ENCODE measurements at regions not wholly inside any gene's neighbourhood (a gene's known extent, or its start where the extent isn't known, plus 50 kb on each side); places are given as distances from the start of the nearest gene placed in this dataset.
"Not testable (repeated sequence)": the region's sequence is repeated elsewhere in the genome, so short reads cannot be mapped to it uniquely, and the experiment has no call there.

DNA sequence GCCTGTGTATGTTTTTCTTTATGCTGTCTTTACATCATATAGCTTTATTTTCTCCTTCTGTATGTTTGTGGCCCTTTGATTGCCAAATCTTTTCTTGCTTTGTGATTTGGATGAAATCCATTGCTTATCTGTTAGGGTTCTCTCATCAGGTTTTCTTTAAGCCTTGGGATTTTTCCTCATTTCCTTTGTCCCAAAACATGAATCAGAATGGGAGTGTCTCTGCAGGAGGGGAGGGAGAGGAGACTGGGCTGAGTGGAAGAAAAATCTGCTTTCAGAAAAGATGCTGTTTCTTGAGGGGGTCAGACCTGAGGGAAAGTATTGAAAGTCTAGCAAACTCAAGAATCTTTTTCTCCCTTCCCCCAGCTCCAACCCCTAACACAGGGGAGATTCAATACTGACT lies 758.0 kb upstream of the MMS22L start:
- no peak for DNase-seq

GRCh38 chr6:98041921-98042320 lies 758.9 kb upstream of the MMS22L start:
- DNase-seq: no peak

DNA sequence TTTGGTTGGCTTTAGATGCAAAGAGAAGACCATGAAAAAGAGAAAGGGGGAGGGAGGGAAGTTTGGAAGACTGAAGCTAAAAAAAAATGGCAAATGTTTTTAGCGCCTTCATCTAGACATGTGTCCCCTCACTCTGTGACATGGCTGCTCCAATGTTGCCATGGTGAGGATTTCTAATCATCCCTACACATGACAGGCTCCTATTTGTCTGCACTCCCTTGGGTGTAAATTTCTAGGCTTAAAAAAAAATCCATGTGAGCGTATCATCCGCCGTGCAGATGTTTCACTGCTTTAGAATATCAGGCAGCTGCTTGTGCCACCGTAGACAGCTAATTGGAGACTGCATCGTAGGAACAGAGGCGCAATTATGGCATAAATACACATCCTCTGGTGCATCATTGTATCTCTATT lies 761.1 kb upstream of the MMS22L start:
- no peak for DNase-seq

GRCh38 chr6:98044791-98045470 lies 761.9 kb upstream of the MMS22L start:
- DNase-seq: no peak

GRCh38 chr6:98047164-98047563 lies 764.1 kb upstream of the MMS22L start:
- DNase-seq: no peak

- DNase-seq: no peak
Observed at GRCh38 chr6:98047871-98048270, 764.9 kb upstream of the MMS22L start.

DNA sequence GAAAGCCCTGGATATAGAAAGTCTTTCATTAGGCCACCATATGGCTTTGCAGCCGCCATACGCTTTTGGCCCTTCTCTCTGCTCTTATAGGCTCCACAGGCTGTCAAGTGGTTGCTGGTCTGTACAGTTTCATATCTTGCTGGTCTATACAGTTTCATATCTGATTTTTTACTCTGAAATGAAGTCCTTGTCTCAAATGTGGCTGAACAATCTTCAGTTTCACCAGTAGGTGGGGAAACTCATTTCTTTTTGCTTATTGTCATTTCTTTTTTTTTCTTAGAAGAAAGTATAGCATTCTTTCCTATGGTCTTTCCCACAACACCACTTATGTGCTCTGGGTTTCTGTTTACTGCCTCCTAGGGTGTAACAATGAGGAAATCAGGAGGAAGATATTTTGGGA lies 771.4 kb upstream of the MMS22L start:
- no peak for DNase-seq

- no peak for DNase-seq
Observed at GRCh38 chr6:98056955-98057354, 773.9 kb upstream of the MMS22L start.

GRCh38 chr6:98067375-98067774 lies 767.0 kb upstream of the POU3F2 start:
- no peak for DNase-seq

DNA sequence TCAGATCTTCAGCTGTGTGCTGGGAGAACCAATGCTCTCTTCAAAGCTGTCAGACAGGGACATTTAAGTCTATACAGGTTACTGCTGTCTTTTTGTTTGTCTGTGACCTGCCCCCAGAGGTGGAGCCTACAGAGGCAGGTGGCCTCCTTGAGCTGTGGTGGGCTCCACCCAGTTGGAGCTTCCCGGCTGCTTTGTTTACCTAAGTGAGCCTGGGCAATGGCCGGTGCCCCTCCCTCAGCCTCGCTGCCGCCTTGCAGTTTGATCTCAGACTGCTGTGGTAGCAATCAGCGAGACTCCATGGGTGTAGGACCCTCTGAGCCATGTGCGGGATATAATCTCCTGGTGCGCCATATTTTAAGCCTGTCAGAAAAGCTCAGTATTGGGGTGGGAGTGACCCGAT lies 745.8 kb upstream of the POU3F2 start:
- DNase-seq: not testable (repeated sequence)

GRCh38 chr6:98092331-98092730 lies 742.0 kb upstream of the POU3F2 start:
- DNase-seq: no peak

- DNase-seq: no peak
Observed at GRCh38 chr6:98094696-98095095, 739.7 kb upstream of the POU3F2 start.

DNA sequence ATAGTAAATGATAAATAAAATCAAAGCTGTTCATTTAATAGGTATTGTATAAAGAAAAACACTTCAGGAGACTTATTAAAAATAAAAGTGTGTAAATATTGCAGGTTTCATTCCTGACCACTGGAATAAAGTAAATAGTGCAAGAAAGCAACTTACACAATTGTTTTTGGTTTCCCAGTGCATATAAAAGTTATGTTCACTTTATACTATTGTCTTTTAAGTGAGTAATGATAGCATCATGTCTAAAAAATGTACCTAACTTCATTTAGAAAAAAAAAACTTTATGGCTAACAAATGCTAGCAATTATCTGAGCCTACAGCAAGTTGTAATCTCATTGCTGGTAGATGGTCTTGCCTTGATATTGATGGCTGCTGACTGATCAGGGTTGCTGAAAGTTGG lies 726.6 kb upstream of the POU3F2 start:
- DNase-seq: no peak

- DNase-seq: no peak
Observed at GRCh38 chr6:98116455-98116854, 717.9 kb upstream of the POU3F2 start.

DNA sequence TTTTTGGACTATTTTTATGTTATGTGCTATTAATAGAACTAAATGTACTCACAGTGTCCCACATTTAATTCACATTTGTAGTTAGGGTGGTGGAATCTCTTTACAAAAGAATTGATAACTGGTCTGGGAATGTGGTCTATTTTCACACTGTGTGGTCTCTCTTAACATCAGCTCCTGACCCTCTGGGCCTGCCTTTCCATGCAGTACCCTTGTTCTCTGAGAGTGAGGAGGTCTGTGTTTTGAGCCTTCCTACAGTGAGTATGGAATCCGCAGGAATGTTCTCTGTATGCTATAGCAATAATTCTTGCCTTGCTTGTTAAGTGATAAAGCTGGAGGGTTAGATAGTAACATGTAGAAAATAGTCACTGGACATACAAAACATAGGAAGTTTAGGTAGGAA lies 717.3 kb upstream of the POU3F2 start:
- DNase-seq: no peak

GRCh38 chr6:98118397-98119045 lies 715.9 kb upstream of the POU3F2 start:
- DNase-seq: no peak

DNA sequence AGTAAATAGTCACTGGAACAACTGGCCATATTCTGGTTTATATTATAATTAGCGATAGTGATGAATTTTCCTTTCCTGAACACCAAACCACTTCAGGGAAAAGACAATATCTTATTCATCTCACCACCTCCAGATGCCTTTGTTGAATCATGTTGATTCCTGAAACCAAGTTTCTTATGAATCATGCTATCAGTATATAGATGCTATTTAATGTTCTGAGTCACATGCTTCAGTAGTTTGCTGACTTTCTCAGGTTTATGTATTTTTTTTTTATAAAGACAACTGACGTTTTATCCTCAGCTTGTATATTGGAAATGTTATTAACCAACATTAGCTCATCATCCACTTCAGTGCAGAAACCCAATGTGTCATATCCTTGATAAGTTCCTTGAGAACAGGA lies 710.2 kb upstream of the POU3F2 start:
- no peak for DNase-seq

GRCh38 chr6:98131290-98131990 lies 702.9 kb upstream of the POU3F2 start:
- no peak for DNase-seq

GRCh38 chr6:98136333-98136732 lies 698.0 kb upstream of the POU3F2 start:
- DNase-seq: no peak

DNA sequence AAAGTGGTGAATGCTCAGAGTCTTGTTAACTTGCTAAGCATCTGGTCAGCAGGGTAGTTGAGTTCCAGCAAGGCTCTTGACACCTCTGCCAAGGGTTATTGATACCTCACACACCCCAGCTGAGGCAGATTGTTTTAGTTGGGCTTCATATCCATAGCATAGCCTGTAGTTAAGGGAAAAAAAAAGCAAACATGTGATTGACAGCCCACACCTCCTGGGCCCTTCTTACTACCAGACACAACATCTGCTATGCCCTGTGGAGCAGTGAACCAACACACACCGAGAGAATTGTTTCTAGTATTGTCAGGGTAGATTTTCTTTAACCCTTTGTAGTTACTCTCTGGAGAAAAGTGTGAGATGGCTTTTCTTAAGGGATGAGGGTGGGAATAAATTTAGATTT lies 697.0 kb upstream of the POU3F2 start:
- DNase-seq: no peak

DNA sequence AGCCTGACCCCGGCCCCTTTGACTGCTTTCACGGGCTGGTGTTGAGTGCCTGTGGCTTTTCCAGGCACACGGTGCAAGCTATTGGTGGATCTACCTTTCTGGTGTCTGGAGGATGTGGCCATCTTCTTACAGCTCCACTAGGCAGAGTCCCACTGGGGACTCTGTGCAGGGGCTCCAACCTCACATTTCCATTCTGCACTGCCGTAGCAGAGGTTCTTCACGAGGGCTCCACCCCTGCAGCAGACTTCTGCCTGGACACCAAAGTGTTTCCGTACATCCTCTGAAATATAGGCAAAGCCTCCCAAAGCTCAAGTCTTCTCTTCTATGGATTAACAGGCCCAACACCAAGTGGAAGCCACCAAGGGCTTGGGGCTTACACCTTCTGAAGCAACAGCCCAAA lies 691.5 kb upstream of the POU3F2 start:
- no peak for DNase-seq

DNA sequence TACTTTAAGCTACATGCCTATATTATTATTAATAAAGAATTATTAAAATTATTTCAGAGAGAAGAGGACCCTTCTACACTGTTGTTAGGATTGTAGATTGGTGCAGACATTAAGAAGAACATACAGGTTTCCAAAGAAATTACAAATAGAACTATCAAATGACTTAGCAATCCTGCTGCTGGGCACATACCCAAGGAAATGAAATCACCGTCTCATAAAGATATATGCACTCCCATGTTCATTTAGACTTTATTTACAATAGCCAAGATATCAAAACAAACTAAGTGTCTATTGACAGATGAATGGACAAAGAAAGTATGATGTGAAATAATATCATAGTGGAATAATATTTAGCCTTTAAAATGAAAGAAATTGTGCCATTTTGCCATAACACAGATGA lies 687.7 kb upstream of the POU3F2 start:
- DNase-seq: no peak

DNA sequence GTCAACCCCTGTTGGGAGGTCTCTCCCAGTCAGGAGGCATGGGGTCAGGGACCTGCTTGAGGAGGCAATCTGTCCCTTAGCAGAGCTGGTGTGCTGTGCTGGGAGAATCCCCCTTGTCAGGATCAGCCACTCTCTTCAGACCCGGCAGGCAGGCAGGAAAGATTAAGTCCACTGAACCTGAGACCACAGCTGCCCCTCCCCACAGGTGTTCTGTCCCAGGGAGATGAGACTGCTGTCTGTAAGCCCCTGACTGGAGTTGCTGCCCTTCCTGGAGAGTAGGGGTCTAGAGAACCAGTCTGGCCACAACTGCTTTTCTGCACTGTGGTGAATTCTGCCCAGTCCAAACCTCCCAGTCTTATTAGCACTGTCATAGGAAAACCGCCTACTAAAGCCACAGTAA lies 677.8 kb upstream of the POU3F2 start:
- DNase-seq: no peak

GRCh38 chr6:98179606-98180005 lies 654.8 kb upstream of the POU3F2 start:
- DNase-seq: no peak

All from CD4-positive, alpha-beta T cell treated with Interleukin-4 for 1 hour (primary cell).